ENCODE measurements at regions not wholly inside any gene's neighbourhood (a gene's known extent, or its start where the extent isn't known, plus 50 kb on each side); places are given as distances from the start of the nearest gene placed in this dataset.

GRCh38 chr20:60729135-60729900 is 522.7 kb upstream of the CDH4 start:
- DNase-seq, result no peak

GRCh38 chr20:60732322-60732721 is 519.7 kb upstream of the CDH4 start:
- no peak for DNase-seq

GRCh38 chr20:60748086-60748485 is 504.0 kb upstream of the CDH4 start:
- no peak for DNase-seq

GRCh38 chr20:60749804-60750602 is 502.1 kb upstream of the CDH4 start:
- no peak for DNase-seq

GRCh38 chr20:60750909-60751308 is 501.2 kb upstream of the CDH4 start:
- no peak for DNase-seq

- no peak for DNase-seq
These were observed 500.2 kb upstream of the CDH4 start for GRCh38 chr20:60751826-60752225.

DNA sequence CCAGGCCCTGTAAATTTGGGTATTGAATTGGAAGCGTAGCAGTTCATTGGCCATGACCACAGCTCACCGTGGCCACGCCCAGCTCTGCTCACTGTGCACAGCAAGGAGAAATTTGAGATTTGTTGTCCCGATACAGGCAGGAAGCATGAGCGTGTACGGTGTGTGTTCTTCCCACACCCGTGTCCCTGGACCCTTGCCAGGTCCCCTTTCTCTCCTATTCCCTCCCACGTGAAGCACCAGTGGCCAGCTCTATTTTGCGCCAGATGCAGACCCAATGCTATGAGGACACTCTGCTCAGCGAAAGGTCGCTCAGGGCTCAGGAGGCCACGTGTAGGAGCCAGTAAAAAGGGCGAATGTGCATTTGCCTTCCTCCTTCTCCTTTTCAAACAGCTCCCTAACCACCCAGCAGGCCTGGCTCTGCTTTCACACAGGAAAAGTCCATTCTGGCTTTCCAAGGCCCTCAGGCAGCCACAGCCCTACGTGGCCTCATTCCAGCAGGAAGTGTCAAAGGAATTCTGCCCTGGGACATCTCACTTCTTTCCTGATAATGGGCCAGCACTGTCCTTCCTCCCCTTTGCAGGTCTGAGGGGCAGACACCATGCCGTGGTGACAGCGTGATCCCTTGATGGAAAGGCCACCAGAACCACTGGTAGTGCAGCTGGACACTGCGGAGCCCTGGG is 499.2 kb upstream of the CDH4 start:
- no peak for DNase-seq

DNA sequence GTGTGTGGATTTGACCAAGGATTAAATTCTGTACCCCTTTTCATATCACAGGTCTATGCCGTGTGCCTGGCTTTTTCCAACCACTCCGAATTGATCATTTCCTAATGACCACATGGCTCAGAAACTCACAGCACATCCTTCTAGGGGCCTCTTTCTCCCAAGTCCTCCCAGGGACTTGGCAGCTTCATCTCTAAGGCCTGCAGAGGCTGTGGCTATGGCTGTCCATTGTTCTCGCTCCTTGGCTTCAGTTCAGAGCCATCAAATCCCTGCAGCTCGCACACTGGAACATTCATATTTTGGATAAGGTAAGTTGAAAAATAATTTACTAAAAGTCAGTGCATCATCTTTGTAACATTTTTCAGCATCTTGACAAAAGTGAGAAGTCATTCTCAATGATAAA is 497.2 kb upstream of the CDH4 start:
- no peak for DNase-seq

GRCh38 chr20:60759651-60760050 is 492.4 kb upstream of the CDH4 start:
- no peak for DNase-seq

- no peak for DNase-seq
These were observed 491.6 kb upstream of the CDH4 start for GRCh38 chr20:60760256-60761000.

GRCh38 chr20:60761056-60761455 is 491.0 kb upstream of the CDH4 start:
- DNase-seq, result no peak

DNA sequence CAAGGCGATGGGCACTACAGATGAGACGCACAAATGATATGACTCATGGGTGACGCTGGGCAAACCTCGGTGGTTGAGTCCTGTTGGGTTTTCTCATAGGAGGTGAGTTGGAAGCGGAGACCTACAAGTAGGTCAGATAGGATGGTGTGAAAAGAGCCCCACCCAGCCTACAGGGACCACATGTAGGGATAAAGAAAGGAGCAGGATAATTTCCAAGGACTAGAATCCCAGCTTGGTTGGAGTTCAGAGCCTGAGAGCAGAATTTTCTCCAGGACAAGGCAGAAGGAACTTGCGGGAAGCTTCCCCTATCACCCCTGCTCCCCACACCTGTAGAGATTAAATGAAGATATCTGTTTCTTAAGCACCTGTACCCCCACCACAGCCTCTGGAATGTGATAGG is 489.7 kb upstream of the CDH4 start:
- no peak for DNase-seq

- no peak for DNase-seq
These were observed 487.7 kb upstream of the CDH4 start for GRCh38 chr20:60764328-60764727.

DNA sequence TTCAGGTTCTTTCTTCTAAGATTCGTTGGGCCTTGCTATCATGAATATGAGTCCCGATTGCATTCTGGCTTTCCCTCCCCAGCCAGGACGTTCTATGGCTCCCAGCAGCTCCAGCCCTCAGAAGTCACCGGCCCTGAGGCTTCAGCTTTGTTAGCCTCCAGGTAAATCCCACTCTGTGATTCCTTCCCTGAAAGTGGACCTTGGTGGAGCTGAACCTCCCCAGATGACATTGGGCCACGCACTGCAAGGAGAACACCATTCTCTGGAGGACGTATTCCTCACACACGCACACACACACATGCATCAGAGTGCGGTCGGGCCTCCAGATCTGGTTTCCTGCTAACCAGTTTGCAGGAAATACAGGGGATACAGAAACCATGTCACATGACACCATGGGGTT is 487.3 kb upstream of the CDH4 start:
- DNase-seq, result no peak

DNA sequence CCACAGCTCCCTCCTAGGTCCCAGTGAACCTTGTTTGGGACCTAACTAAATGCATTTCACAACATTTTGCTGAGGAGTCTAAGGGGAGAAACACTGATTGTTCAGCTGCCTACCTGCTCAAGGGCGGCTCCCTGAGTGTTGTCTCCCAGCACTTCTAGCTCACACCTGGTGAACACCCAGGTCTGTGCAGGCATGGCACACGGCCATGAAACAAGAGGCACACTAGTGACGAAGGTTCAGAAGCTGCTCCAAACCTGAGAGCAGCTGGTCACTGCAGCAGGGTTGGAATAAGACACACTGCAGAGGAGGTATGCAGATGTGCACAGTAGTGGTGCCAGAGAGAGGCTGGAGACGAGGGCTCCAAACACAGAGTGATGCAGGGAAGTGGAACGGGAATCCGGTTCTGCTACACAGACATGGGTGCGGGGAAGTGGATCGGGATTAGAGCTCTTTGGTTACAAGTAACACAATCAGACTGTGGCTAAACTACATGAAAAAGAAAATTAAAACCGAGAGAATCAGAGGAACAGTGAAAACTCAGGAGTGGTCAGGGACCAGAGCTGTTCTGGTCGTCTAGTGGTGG is 486.1 kb upstream of the CDH4 start:
- no peak for DNase-seq

- no peak for DNase-seq
These were observed 483.8 kb upstream of the CDH4 start for GRCh38 chr20:60768216-60768615.

- DNase-seq, result no peak
These were observed 471.6 kb upstream of the CDH4 start for GRCh38 chr20:60780388-60781025.

DNA sequence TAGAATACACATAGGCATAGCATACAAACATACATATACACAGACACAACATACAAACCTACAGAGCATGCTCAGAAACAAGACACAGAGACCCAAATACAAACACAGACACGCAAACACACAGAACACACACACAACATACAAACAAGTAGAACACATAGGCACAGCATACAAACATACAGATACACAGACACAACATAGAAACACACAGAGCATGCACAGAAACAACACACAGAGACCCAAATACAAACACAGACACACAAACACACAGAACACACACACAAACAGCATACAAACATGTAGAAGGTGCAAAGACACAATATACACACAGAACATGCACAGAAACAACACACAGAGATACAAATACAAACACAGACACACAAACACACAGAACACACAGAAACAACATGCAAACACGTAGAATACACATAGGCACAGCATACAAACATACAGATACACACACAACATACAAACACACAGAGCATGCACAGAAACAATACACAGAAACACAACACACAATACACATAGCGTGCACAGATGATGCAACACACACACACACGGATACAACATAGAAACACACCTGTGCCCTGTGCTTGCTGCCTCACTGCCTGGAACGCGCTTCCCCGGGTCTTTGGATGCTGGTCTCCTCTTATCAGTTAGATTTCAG is 469.0 kb upstream of the CDH4 start:
- no peak for DNase-seq

DNA sequence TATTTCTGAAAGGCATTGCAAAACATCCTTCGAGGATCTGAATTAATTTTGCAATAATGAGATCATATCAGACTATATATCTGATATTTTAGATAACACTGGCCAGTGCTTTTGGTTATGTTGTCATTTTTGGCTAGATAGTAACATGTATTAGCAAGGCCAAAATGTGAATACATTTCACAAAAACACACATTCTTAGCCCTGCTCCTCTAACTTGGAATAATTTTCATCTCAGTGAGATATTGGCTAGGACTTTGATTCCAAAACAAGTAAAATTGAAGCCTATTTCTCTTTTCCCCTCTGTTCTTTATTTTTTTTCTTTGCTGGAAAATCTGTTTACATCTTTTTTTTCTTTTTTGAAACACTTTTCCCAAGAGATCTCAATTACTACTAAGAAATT is 466.8 kb upstream of the CDH4 start:
- DNase-seq, result no peak

GRCh38 chr20:60785785-60786184 is 466.3 kb upstream of the CDH4 start:
- DNase-seq, result no peak

GRCh38 chr20:60786686-60787217 is 465.3 kb upstream of the CDH4 start:
- DNase-seq, result no peak
